Keratinocyte (primary cell): ENCODE measurements at regions not wholly inside any gene's neighbourhood (a gene's known extent, or its start where the extent isn't known, plus 50 kb on each side); places are given as distances from the start of the nearest gene placed in this dataset.

Experiments
- DNase-seq: peaks from one replicate; pipeline ENCODE4 v3.0.0-alpha.2; 2011; ENCODE audit warnings: low read depth, missing footprints, low spot score
- FAIRE-seq: peaks from 2 replicates; lab custom pipeline; 2011; peaks lifted over from hg19 to GRCh38; lab: Jason Lieb, UNC
- H2AFZ ChIP-seq: 2 replicates; pipeline ENCODE4 v1.6.0; 2012; ENCODE audit warnings: low read length, control low read depth, inconsistent platforms; ENCODE audit not compliant: control insufficient read depth
- H3K27ac ChIP-seq: 2 replicates; pipeline ENCODE4 v1.5.1; 2011; ENCODE audit warnings: low read length; ENCODE audit not compliant: control insufficient read depth, insufficient read depth
- H3K27me3 ChIP-seq: 3 replicates; pipeline ENCODE4 v1.6.0; 2011; ENCODE audit warnings: low read length; ENCODE audit not compliant: control insufficient read depth, insufficient read depth; ENCODE audit errors: extremely low read depth
- H3K36me3 ChIP-seq, 2 experiments: 2 replicates in 1 of 2; 3 replicates in 1 of 2; pipeline ENCODE4 v1.5.1; 2011; ENCODE audit warnings: low read length in 2 of 2, mild to moderate bottlenecking in 1 of 2; ENCODE audit not compliant: control insufficient read depth in 2 of 2, insufficient read depth in 2 of 2; ENCODE audit errors: extremely low read depth in 1 of 2
- H3K4me1 ChIP-seq: 3 replicates; pipeline ENCODE4 v1.5.1; 2011; ENCODE audit warnings: low read length; ENCODE audit not compliant: control insufficient read depth, insufficient read depth; ENCODE audit errors: extremely low read depth
- H3K4me2 ChIP-seq: 3 replicates; pipeline ENCODE4 v1.6.0; 2011; ENCODE audit warnings: low read depth, low read length; ENCODE audit not compliant: control insufficient read depth, insufficient read depth; ENCODE audit errors: extremely low read depth
- H3K4me3 ChIP-seq, 3 experiments: fragments of 200-600 bp in 1 of 3; sonication (generic) in 1 of 3; 2 replicates in 2 of 3; 3 replicates in 1 of 3; pipeline ENCODE4 v1.5.1; 2011 to 2016; ENCODE audit warnings: low read length in 3 of 3, mild to moderate bottlenecking in 3 of 3, control low read depth in 2 of 3, inconsistent platforms in 1 of 3, low read depth in 1 of 3, mixed read lengths in 1 of 3, mixed run types in 1 of 3, moderate library complexity in 1 of 3; ENCODE audit not compliant: control insufficient read depth in 2 of 3, insufficient read depth in 2 of 3; ENCODE audit errors: extremely low read depth in 1 of 3
- H3K79me2 ChIP-seq: 2 replicates; pipeline ENCODE4 v1.6.0; 2012; ENCODE audit warnings: low read length; ENCODE audit not compliant: control insufficient read depth, insufficient read depth
- H3K9ac ChIP-seq: 3 replicates; pipeline ENCODE4 v1.6.0; 2011; ENCODE audit warnings: low read length; ENCODE audit not compliant: control insufficient read depth, insufficient read depth; ENCODE audit errors: extremely low read depth
- H3K9me1 ChIP-seq: 3 replicates; pipeline ENCODE4 v1.6.0; 2011; ENCODE audit warnings: low read length; ENCODE audit not compliant: control insufficient read depth, insufficient read depth; ENCODE audit errors: extremely low read depth
- H3K9me3 ChIP-seq: 2 replicates; pipeline ENCODE4 v1.5.1; 2012; ENCODE audit warnings: low read depth, low read length; ENCODE audit not compliant: control insufficient read depth
- H4K20me1 ChIP-seq: 3 replicates; pipeline ENCODE4 v1.6.0; 2011; ENCODE audit warnings: low read length; ENCODE audit not compliant: control insufficient read depth, insufficient read depth; ENCODE audit errors: extremely low read depth
- EZH2 ChIP-seq: IDR thresholded peaks from one replicate; pipeline ENCODE4 v1.6.1; 2012; ENCODE audit warnings: inconsistent platforms, mild to moderate bottlenecking, low read length, moderate library complexity
- dilution Hi-C: fragments of 300-500 bp; cut with MboI; formaldehyde crosslinking; loops from one replicate; pipeline ENCODE4 v1.7.0; 2020; ENCODE audit warnings: low sequenced_read_pairs; ENCODE audit not compliant: extremely low pct_ligation_motif_present
- TF ChIP-seq, protein P1 (sequence below), 3 experiments: IDR thresholded peaks in 1 of 3; conservative IDR thresholded peaks in 1 of 3; optimal IDR thresholded peaks in 1 of 3; 2 replicates in 2 of 3; 3 replicates in 1 of 3; pipeline versions ENCODE3 to v1.5.1; 2011; ENCODE audit warnings: low read length in 3 of 3, mild to moderate bottlenecking in 3 of 3, moderate library complexity in 2 of 3, control low read depth in 1 of 3, inconsistent platforms in 1 of 3; ENCODE audit not compliant: insufficient read depth in 2 of 3; ENCODE audit errors: extremely low read depth in 1 of 3

DNA sequence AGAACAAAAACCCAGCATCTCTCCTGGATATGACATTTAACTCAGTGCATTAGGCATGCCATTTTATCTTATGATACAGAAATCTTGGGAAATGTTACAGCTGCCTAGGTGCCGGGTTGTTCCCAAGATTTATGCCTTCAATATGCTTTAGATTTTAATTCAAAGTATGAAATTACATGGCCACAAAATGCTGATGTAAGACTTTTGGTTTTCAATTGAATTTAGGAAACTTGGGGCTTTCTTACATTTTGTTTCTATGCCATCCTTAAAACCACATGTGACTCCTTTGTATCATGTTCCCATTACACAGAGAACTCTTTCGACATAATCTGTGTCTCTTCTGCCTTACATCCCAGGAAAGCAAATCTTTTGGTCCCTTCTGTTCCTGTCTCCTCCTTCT, 83.9 kb downstream of the CCNA1 start:
- H3K79me2 ChIP-seq, result no peaks in the 10 kb centered on the region
- TF ChIP-seq, protein P1, sequence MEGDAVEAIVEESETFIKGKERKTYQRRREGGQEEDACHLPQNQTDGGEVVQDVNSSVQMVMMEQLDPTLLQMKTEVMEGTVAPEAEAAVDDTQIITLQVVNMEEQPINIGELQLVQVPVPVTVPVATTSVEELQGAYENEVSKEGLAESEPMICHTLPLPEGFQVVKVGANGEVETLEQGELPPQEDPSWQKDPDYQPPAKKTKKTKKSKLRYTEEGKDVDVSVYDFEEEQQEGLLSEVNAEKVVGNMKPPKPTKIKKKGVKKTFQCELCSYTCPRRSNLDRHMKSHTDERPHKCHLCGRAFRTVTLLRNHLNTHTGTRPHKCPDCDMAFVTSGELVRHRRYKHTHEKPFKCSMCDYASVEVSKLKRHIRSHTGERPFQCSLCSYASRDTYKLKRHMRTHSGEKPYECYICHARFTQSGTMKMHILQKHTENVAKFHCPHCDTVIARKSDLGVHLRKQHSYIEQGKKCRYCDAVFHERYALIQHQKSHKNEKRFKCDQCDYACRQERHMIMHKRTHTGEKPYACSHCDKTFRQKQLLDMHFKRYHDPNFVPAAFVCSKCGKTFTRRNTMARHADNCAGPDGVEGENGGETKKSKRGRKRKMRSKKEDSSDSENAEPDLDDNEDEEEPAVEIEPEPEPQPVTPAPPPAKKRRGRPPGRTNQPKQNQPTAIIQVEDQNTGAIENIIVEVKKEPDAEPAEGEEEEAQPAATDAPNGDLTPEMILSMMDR (optimal IDR thresholded peaks at IDR 0.05 in 1 of 3, IDR thresholded peaks at IDR 0.05 in 1 of 3, conservative IDR thresholded peaks at IDR 0.05 in 1 of 3; ENCODE audit: extremely low read depth in 1 of 3, insufficient read depth in 2 of 3, low read length in 3 of 3), result no peak
- TF ChIP-seq EZH2, result no peak
- no peaks in the 10 kb centered on the region for H3K9me1 ChIP-seq
- no peaks in the 10 kb centered on the region for H3K4me1 ChIP-seq
- no peaks in the 10 kb centered on the region for H4K20me1 ChIP-seq
- DNase-seq (no peak), FAIRE-seq (no peak)
- H3K4me3 ChIP-seq, result no peak overlapping the region
- no peak overlapping the region for H3K9ac ChIP-seq
- H3K36me3 ChIP-seq, result no peaks in the 10 kb centered on the region
- no peak overlapping the region for H2AFZ ChIP-seq
- dilution Hi-C loops, result no loop called here
- H3K27me3 ChIP-seq, result no peaks in the 10 kb centered on the region
- H3K27ac ChIP-seq, result no peak overlapping the region
- H3K4me2 ChIP-seq, result no peak overlapping the region
- no peaks in the 10 kb centered on the region for H3K9me3 ChIP-seq

DNA sequence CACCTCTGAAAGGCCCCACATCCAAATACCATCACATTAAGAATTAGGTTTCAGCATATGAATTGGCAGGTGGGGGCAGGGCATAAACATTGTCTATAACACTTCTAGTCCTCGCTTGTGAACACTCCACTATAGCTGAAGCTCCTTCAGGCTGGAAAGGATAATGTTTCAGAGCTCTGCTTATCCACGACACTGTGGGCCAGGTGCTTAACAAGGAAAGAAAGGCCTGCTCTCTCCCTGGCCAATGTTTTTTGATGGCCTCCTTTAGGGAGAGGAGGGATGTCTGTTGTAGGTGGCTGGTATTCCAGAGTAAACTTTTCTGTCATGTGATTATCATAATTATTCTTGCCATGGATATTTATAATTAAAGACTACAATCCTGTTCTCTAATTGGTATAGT, 86.4 kb downstream of the CCNA1 start:
- H3K4me2 ChIP-seq, result no peak overlapping the region
- H3K9me1 ChIP-seq, result no peaks in the 10 kb centered on the region
- no peaks in the 10 kb centered on the region for H4K20me1 ChIP-seq
- H3K27ac ChIP-seq, result no peak overlapping the region
- H3K36me3 ChIP-seq, result no peaks in the 10 kb centered on the region
- no peak overlapping the region for H3K9ac ChIP-seq
- no peaks in the 10 kb centered on the region for H3K4me1 ChIP-seq
- no peaks in the 10 kb centered on the region for H3K27me3 ChIP-seq
- TF ChIP-seq EZH2, result no peak
- TF ChIP-seq, protein P1 (optimal IDR thresholded peaks at IDR 0.05 in 1 of 3, IDR thresholded peaks at IDR 0.05 in 1 of 3, conservative IDR thresholded peaks at IDR 0.05 in 1 of 3; ENCODE audit: extremely low read depth in 1 of 3, insufficient read depth in 2 of 3, low read length in 3 of 3), result no peak
- dilution Hi-C loops, result no loop called here
- DNase-seq (no peak), FAIRE-seq (no peak)
- H3K4me3 ChIP-seq, result no peak overlapping the region
- H2AFZ ChIP-seq, result no peak overlapping the region
- H3K79me2 ChIP-seq, result no peaks in the 10 kb centered on the region
- no peaks in the 10 kb centered on the region for H3K9me3 ChIP-seq
